ENCODE measurements at regions not wholly inside any gene's neighbourhood (a gene's known extent, or its start where the extent isn't known, plus 50 kb on each side); places are given as distances from the start of the nearest gene placed in this dataset.

DNA sequence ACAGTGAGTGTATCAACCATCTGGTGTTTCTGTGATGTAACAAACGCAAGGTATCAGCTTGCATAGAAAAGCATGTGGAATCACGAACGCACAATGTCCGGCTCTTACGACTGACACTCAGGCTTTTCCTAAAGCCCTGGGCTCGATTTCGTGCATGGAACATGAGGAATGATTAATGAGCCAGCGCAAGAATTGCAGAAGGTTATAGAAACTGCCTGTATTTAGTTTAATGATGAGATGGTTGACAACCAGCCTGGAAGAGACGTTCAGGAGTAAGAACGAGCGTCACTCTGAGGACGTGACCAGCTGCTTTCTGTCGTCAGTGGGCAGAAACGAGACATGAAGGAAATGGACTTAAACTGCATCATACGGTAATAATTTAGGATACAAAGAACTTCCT, 497.6 kb downstream of the IRX1 start:
- TF ChIP-seq GATA2 (IDR thresholded peaks at IDR 0.05; ENCODE audit: low read depth, low read length): no peak
- TF ChIP-seq GATA3 (IDR thresholded peaks at IDR 0.05; ENCODE audit: low read depth, low read length): no peak
